ENCODE measurements at regions not wholly inside any gene's neighbourhood (a gene's known extent, or its start where the extent isn't known, plus 50 kb on each side); places are given as distances from the start of the nearest gene placed in this dataset.

GRCh38 chr1:168380945-168381344, 100.3 kb downstream of the TBX19 start:
- Histone ChIP-seq H3K4me3 (ENCODE audit: insufficient read depth, low read depth, low read length, poor library complexity, severe bottlenecking) (no peak overlapping the region), H3K27me3 (replicated peaks; ENCODE audit: control insufficient read depth, insufficient read depth, low read length, poor library complexity, severe bottlenecking) (no peaks in the 10 kb centered on the region), H3K36me3 (ENCODE audit: control insufficient read depth, insufficient read depth, low read length) (no peaks in the 10 kb centered on the region), H3K9me3 (ENCODE audit: control insufficient read depth, low read length) (no peaks in the 10 kb centered on the region), H3K27ac (ENCODE audit: insufficient read depth, low read length, poor library complexity, severe bottlenecking) (no peak overlapping the region), H3K4me1 (ENCODE audit: control insufficient read depth, insufficient read depth, low read length, poor library complexity, severe bottlenecking) (no peaks in the 10 kb centered on the region)
- DNase-seq = no peak

DNA sequence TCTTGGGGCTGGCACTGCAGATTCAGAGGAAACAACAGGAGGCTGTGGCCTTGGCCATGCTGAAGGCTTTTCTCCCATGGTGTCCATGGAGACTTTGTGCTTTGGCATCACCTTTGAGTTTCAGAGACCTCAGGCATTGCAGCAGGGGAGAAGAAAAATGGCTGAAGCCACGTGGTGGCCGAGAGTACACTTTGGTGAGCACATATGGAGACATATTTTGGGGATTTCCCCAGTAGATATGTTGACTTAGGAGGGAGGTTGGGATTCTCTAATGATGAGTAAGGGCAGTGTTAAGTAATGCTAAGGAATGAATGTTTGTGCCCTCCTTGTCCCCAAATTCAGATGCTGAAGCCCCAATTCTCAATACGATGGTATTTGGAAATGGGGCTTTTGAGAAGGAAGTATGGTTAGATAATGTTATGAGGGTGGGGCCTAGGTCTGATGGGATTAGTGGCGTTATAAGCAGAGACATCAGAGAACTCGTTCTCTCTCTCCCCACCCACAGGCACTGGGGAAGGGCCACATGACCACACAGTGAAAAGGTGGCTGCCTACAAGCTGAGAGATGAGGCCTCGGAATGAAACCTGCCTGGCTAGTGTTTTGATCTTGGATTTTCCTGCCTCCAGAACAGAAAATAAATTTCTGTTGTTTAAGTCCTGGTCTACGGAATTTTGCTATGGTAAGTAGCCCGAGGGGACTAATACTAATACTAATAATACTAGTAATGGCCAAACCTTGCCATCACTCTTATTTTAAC, 98.6 kb downstream of the TBX19 start:
- no peak overlapping the region for H3K4me3 ChIP-seq (ENCODE audit: insufficient read depth, low read depth, low read length, poor library complexity, severe bottlenecking)
- no peak overlapping the region for H3K27ac ChIP-seq (ENCODE audit: insufficient read depth, low read length, poor library complexity, severe bottlenecking)
- H3K27me3 ChIP-seq (replicated peaks; ENCODE audit: control insufficient read depth, insufficient read depth, low read length, poor library complexity, severe bottlenecking) = no peaks in the 10 kb centered on the region
- no peaks in the 10 kb centered on the region for H3K4me1 ChIP-seq (ENCODE audit: control insufficient read depth, insufficient read depth, low read length, poor library complexity, severe bottlenecking)
- DNase-seq = no peak
- no peaks in the 10 kb centered on the region for H3K36me3 ChIP-seq (ENCODE audit: control insufficient read depth, insufficient read depth, low read length)
- no peaks in the 10 kb centered on the region for H3K9me3 ChIP-seq (ENCODE audit: control insufficient read depth, low read length)

- Histone ChIP-seq H3K27ac (ENCODE audit: insufficient read depth, low read length, poor library complexity, severe bottlenecking) (no peak overlapping the region), H3K4me1 (ENCODE audit: control insufficient read depth, insufficient read depth, low read length, poor library complexity, severe bottlenecking) (no peaks in the 10 kb centered on the region), H3K9me3 (ENCODE audit: control insufficient read depth, low read length) (no peaks in the 10 kb centered on the region), H3K27me3 (replicated peaks; ENCODE audit: control insufficient read depth, insufficient read depth, low read length, poor library complexity, severe bottlenecking) (no peaks in the 10 kb centered on the region), H3K4me3 (ENCODE audit: insufficient read depth, low read depth, low read length, poor library complexity, severe bottlenecking) (no peak overlapping the region), H3K36me3 (ENCODE audit: control insufficient read depth, insufficient read depth, low read length) (no peaks in the 10 kb centered on the region)
- no peak for DNase-seq
These were observed 95.1 kb downstream of the TBX19 start for GRCh38 chr1:168375566-168376300.

DNA sequence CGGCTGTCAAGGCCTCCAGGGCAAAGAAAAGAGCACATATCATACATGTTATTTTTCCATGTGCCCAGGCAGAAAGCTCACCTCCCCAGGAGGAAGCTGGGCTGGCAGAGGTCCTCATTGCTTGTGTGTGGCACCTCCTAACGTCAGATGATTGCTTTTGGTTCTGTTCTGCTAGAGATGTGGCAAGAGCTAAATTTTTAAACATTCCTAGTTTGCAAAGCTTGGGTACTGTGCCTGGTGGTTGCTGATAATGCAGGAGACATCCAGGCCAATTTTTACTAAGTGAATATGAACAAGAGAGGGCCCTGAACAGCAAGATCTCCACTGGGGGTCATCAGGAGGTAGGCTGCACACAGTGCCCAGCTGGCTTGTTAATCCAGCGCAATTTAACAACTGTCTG, 93.9 kb downstream of the TBX19 start:
- no peaks in the 10 kb centered on the region for H3K36me3 ChIP-seq (ENCODE audit: control insufficient read depth, insufficient read depth, low read length)
- no peaks in the 10 kb centered on the region for H3K9me3 ChIP-seq (ENCODE audit: control insufficient read depth, low read length)
- no peak overlapping the region for H3K27ac ChIP-seq (ENCODE audit: insufficient read depth, low read length, poor library complexity, severe bottlenecking)
- H3K27me3 ChIP-seq (replicated peaks; ENCODE audit: control insufficient read depth, insufficient read depth, low read length, poor library complexity, severe bottlenecking) = no peaks in the 10 kb centered on the region
- H3K4me3 ChIP-seq (ENCODE audit: insufficient read depth, low read depth, low read length, poor library complexity, severe bottlenecking) = no peak overlapping the region
- no peaks in the 10 kb centered on the region for H3K4me1 ChIP-seq (ENCODE audit: control insufficient read depth, insufficient read depth, low read length, poor library complexity, severe bottlenecking)
- no peak for DNase-seq

- H3K9me3 ChIP-seq (ENCODE audit: control insufficient read depth, low read length) = no peaks in the 10 kb centered on the region
- no peak overlapping the region for H3K27ac ChIP-seq (ENCODE audit: insufficient read depth, low read length, poor library complexity, severe bottlenecking)
- H3K4me1 ChIP-seq (ENCODE audit: control insufficient read depth, insufficient read depth, low read length, poor library complexity, severe bottlenecking) = no peaks in the 10 kb centered on the region
- no peaks in the 10 kb centered on the region for H3K36me3 ChIP-seq (ENCODE audit: control insufficient read depth, insufficient read depth, low read length)
- no peak overlapping the region for H3K4me3 ChIP-seq (ENCODE audit: insufficient read depth, low read depth, low read length, poor library complexity, severe bottlenecking)
- no peaks in the 10 kb centered on the region for H3K27me3 ChIP-seq (replicated peaks; ENCODE audit: control insufficient read depth, insufficient read depth, low read length, poor library complexity, severe bottlenecking)
- DNase-seq = no peak
These were observed 93.2 kb downstream of the TBX19 start for GRCh38 chr1:168373869-168374268.

DNA sequence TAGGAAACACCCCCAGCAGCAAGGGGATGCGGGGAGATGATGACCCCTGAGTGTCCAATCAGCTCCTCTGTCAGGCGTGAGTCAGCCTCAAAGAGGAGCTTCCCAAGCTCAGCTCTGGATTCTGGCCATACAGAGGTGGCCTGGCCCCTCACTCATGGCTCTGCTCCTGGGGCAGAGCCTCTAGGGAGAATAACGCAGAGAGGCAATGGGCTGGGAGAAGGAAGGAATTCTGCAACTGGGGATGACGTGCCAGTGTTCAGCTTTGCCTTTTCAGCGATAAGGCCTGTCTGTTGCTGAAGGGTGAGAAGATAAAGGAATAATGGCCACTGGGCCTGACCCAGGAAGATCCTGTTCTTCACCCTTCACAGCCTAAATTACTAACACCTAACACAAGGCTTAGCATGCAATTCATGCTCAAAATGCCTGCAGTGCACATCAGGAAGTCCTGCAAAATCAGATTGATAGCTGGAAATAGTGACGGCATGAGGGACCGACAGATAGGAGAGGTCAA, 92.2 kb downstream of the TBX19 start:
- Histone ChIP-seq H3K9me3 (ENCODE audit: control insufficient read depth, low read length) (no peaks in the 10 kb centered on the region), H3K27me3 (replicated peaks; ENCODE audit: control insufficient read depth, insufficient read depth, low read length, poor library complexity, severe bottlenecking) (no peaks in the 10 kb centered on the region), H3K4me1 (ENCODE audit: control insufficient read depth, insufficient read depth, low read length, poor library complexity, severe bottlenecking) (no peaks in the 10 kb centered on the region), H3K36me3 (ENCODE audit: control insufficient read depth, insufficient read depth, low read length) (no peaks in the 10 kb centered on the region), H3K4me3 (ENCODE audit: insufficient read depth, low read depth, low read length, poor library complexity, severe bottlenecking) (no peak overlapping the region), H3K27ac (ENCODE audit: insufficient read depth, low read length, poor library complexity, severe bottlenecking) (no peak overlapping the region)
- DNase-seq = no peak

DNA sequence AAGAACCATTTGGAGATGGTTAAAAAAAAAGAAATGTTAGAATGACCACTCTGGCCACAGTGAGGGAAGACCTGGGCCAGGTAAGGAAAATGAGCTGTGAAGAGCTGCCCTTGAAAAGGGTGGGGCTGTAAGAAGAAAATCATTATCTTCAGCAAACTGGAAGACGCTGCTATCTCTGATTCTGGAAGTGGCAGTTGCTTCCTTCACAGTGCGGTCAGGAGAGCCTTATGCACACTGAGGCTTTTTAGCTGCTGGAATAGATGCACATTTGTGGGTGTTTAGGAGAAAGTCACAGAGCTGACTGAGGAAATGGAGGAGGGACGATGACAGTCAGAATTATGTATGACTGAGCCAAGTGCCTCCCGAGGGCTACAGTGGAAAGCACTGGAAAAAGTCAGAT, 91.6 kb downstream of the TBX19 start:
- Histone ChIP-seq H3K27ac (ENCODE audit: insufficient read depth, low read length, poor library complexity, severe bottlenecking) (no peak overlapping the region), H3K27me3 (replicated peaks; ENCODE audit: control insufficient read depth, insufficient read depth, low read length, poor library complexity, severe bottlenecking) (no peaks in the 10 kb centered on the region), H3K4me3 (ENCODE audit: insufficient read depth, low read depth, low read length, poor library complexity, severe bottlenecking) (no peak overlapping the region), H3K36me3 (ENCODE audit: control insufficient read depth, insufficient read depth, low read length) (no peaks in the 10 kb centered on the region), H3K9me3 (ENCODE audit: control insufficient read depth, low read length) (no peaks in the 10 kb centered on the region), H3K4me1 (ENCODE audit: control insufficient read depth, insufficient read depth, low read length, poor library complexity, severe bottlenecking) (no peaks in the 10 kb centered on the region)
- DNase-seq = no peak

DNA sequence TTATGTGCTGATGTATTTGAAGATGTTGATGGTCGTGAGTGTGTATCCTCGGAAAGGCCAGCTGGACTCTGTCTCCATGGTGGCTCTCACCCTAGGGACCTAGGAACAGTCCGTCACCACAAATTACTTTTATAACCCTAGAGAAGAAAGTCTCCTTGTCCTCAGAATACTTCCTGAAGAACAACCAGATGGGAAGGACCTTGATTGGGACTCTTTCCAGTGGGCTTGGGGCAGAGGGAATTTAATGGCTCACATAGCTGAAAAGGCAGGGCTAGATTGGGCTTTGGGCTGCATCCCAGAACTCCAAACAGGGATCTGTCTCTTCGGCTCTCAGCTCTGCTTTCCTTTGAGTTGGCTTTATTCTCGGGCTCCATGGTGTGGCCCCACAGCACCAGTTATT, 90.8 kb downstream of the TBX19 start:
- Histone ChIP-seq H3K27me3 (replicated peaks; ENCODE audit: control insufficient read depth, insufficient read depth, low read length, poor library complexity, severe bottlenecking) (no peaks in the 10 kb centered on the region), H3K27ac (ENCODE audit: insufficient read depth, low read length, poor library complexity, severe bottlenecking) (no peak overlapping the region), H3K4me3 (ENCODE audit: insufficient read depth, low read depth, low read length, poor library complexity, severe bottlenecking) (no peak overlapping the region), H3K4me1 (ENCODE audit: control insufficient read depth, insufficient read depth, low read length, poor library complexity, severe bottlenecking) (no peaks in the 10 kb centered on the region), H3K36me3 (ENCODE audit: control insufficient read depth, insufficient read depth, low read length) (no peaks in the 10 kb centered on the region), H3K9me3 (ENCODE audit: control insufficient read depth, low read length) (no peaks in the 10 kb centered on the region)
- no peak for DNase-seq

DNA sequence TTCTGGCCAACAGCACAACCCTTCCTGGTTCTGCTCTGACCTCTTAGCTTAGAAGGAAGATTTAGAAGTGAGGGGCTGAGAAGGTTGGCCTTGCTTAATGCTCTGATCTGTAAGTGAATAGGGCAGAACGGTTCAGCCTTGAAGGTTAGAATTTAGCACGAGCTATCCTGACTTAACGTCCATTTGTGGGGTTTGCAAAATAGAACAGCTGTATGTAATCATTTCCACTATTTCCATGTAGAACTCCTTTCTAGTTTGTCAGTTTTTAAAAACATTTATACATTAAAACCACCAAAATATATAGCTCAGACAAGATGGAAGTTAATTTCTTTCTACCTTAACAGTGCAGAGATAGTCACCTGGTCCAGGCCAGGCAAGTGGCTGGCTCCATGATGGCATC, 89.9 kb downstream of the TBX19 start:
- Histone ChIP-seq H3K27me3 (replicated peaks; ENCODE audit: control insufficient read depth, insufficient read depth, low read length, poor library complexity, severe bottlenecking) (no peaks in the 10 kb centered on the region), H3K9me3 (ENCODE audit: control insufficient read depth, low read length) (no peaks in the 10 kb centered on the region), H3K4me1 (ENCODE audit: control insufficient read depth, insufficient read depth, low read length, poor library complexity, severe bottlenecking) (no peaks in the 10 kb centered on the region), H3K36me3 (ENCODE audit: control insufficient read depth, insufficient read depth, low read length) (no peaks in the 10 kb centered on the region), H3K27ac (ENCODE audit: insufficient read depth, low read length, poor library complexity, severe bottlenecking) (no peak overlapping the region), H3K4me3 (ENCODE audit: insufficient read depth, low read depth, low read length, poor library complexity, severe bottlenecking) (no peak overlapping the region)
- DNase-seq = no peak

- no peaks in the 10 kb centered on the region for H3K36me3 ChIP-seq (ENCODE audit: control insufficient read depth, insufficient read depth, low read length)
- no peak overlapping the region for H3K27ac ChIP-seq (ENCODE audit: insufficient read depth, low read length, poor library complexity, severe bottlenecking)
- H3K27me3 ChIP-seq (replicated peaks; ENCODE audit: control insufficient read depth, insufficient read depth, low read length, poor library complexity, severe bottlenecking) = no peaks in the 10 kb centered on the region
- H3K9me3 ChIP-seq (ENCODE audit: control insufficient read depth, low read length) = no peaks in the 10 kb centered on the region
- H3K4me1 ChIP-seq (ENCODE audit: control insufficient read depth, insufficient read depth, low read length, poor library complexity, severe bottlenecking) = no peaks in the 10 kb centered on the region
- H3K4me3 ChIP-seq (ENCODE audit: insufficient read depth, low read depth, low read length, poor library complexity, severe bottlenecking) = no peak overlapping the region
- no peak for DNase-seq
These were observed 89.0 kb downstream of the TBX19 start for GRCh38 chr1:168369655-168370054.
